ENCODE measurements at regions not wholly inside any gene's neighbourhood (a gene's known extent, or its start where the extent isn't known, plus 50 kb on each side); places are given as distances from the start of the nearest gene placed in this dataset.

GRCh38 chr6:139894271-139894670, 519.8 kb upstream of the CITED2 start:
- Mint-ChIP-seq H3K27me3 (ENCODE audit: low read depth, unreplicated experiment) (no peaks in the 10 kb centered on the region), H3K4me3 (ENCODE audit: unreplicated experiment) (no peak overlapping the region), H3K27ac (ENCODE audit: unreplicated experiment) (no peak overlapping the region), H3K9me3 (ENCODE audit: unreplicated experiment) (no peaks in the 10 kb centered on the region), H3K36me3 (ENCODE audit: low read depth, unreplicated experiment) (no peaks in the 10 kb centered on the region), H3K4me1 (ENCODE audit: low read depth, unreplicated experiment) (peaks cover 7% of the 10 kb centered on the region)
- no peak for FAIRE-seq
- no peak overlapping the region for H3K27ac ChIP-seq (ENCODE audit: low read depth, low read length)
- no peaks in the 10 kb centered on the region for H3K27me3 ChIP-seq (ENCODE audit: insufficient read depth, low read length)
- no peak overlapping the region for H3K4me3 ChIP-seq (ENCODE audit: insufficient read depth, low read depth, low read length)
- no peak overlapping the region for H3K4me2 ChIP-seq (ENCODE audit: low read length)
- no peaks in the 10 kb centered on the region for H4K20me1 ChIP-seq (ENCODE audit: insufficient read depth, low read length)
- H3K36me3 ChIP-seq (ENCODE audit: insufficient read depth, low read length): no peaks in the 10 kb centered on the region
- no peak for DNase-seq (ENCODE audit: low read depth)
- TF ChIP-seq, protein P1, sequence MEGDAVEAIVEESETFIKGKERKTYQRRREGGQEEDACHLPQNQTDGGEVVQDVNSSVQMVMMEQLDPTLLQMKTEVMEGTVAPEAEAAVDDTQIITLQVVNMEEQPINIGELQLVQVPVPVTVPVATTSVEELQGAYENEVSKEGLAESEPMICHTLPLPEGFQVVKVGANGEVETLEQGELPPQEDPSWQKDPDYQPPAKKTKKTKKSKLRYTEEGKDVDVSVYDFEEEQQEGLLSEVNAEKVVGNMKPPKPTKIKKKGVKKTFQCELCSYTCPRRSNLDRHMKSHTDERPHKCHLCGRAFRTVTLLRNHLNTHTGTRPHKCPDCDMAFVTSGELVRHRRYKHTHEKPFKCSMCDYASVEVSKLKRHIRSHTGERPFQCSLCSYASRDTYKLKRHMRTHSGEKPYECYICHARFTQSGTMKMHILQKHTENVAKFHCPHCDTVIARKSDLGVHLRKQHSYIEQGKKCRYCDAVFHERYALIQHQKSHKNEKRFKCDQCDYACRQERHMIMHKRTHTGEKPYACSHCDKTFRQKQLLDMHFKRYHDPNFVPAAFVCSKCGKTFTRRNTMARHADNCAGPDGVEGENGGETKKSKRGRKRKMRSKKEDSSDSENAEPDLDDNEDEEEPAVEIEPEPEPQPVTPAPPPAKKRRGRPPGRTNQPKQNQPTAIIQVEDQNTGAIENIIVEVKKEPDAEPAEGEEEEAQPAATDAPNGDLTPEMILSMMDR (IDR thresholded peaks at IDR 0.05; ENCODE audit: insufficient read depth, low read depth, low read length): no peak
- TF ChIP-seq EZH2 (IDR thresholded peaks at IDR 0.05; ENCODE audit: insufficient read depth, low read length): no peak
- no peaks in the 10 kb centered on the region for H3K79me2 ChIP-seq (ENCODE audit: insufficient read depth, low read length)
- no peaks in the 10 kb centered on the region for H3K4me1 ChIP-seq (ENCODE audit: insufficient read depth, low read length)
- H3K9me3 ChIP-seq (ENCODE audit: insufficient read depth, low read depth, low read length): no peaks in the 10 kb centered on the region
- H2AFZ ChIP-seq (ENCODE audit: low read depth, low read length): no peak overlapping the region
- H3K9ac ChIP-seq (ENCODE audit: low read length): no peak overlapping the region

- Mint-ChIP-seq H3K27ac (ENCODE audit: unreplicated experiment) (no peak overlapping the region), H3K4me3 (ENCODE audit: unreplicated experiment) (no peak overlapping the region), H3K4me1 (ENCODE audit: low read depth, unreplicated experiment) (peaks cover 31% of the 10 kb centered on the region), H3K9me3 (ENCODE audit: unreplicated experiment) (no peaks in the 10 kb centered on the region), H3K27me3 (ENCODE audit: low read depth, unreplicated experiment) (no peaks in the 10 kb centered on the region), H3K36me3 (ENCODE audit: low read depth, unreplicated experiment) (no peaks in the 10 kb centered on the region)
- Histone ChIP-seq H3K27me3 (ENCODE audit: insufficient read depth, low read length) (no peaks in the 10 kb centered on the region), H3K36me3 (ENCODE audit: insufficient read depth, low read length) (no peaks in the 10 kb centered on the region), H3K4me3 (ENCODE audit: insufficient read depth, low read depth, low read length) (no peak overlapping the region), H3K27ac (ENCODE audit: low read depth, low read length) (no peak overlapping the region), H3K79me2 (ENCODE audit: insufficient read depth, low read length) (no peaks in the 10 kb centered on the region), H3K4me2 (ENCODE audit: low read length) (no peak overlapping the region), H3K9me3 (ENCODE audit: insufficient read depth, low read depth, low read length) (no peaks in the 10 kb centered on the region), H4K20me1 (ENCODE audit: insufficient read depth, low read length) (no peaks in the 10 kb centered on the region), H3K9ac (ENCODE audit: low read length) (no peak overlapping the region), H2AFZ (ENCODE audit: low read depth, low read length) (no peak overlapping the region), H3K4me1 (ENCODE audit: insufficient read depth, low read length) (peaks cover 6% of the 10 kb centered on the region)
- FAIRE-seq (peak; percentile 23), DNase-seq (ENCODE audit: low read depth) (peak; percentile 68)
- TF ChIP-seq EZH2 (IDR thresholded peaks at IDR 0.05; ENCODE audit: insufficient read depth, low read length): no peak
- TF ChIP-seq, protein P1 (IDR thresholded peaks at IDR 0.05; ENCODE audit: insufficient read depth, low read depth, low read length): no peak
Measured at GRCh38 chr6:139891471-139891870, 517.0 kb upstream of the CITED2 start.

GRCh38 chr6:139888681-139889122, 514.3 kb upstream of the CITED2 start:
- Histone ChIP-seq H3K9ac (ENCODE audit: low read length) (no peak overlapping the region), H4K20me1 (ENCODE audit: insufficient read depth, low read length) (no peaks in the 10 kb centered on the region), H3K4me2 (ENCODE audit: low read length) (peak overlapping the region; percentile 46), H3K36me3 (ENCODE audit: insufficient read depth, low read length) (no peaks in the 10 kb centered on the region), H2AFZ (ENCODE audit: low read depth, low read length) (peak overlapping the region; percentile 6), H3K4me1 (ENCODE audit: insufficient read depth, low read length) (peaks cover 8% of the 10 kb centered on the region), H3K79me2 (ENCODE audit: insufficient read depth, low read length) (no peaks in the 10 kb centered on the region), H3K4me3 (ENCODE audit: insufficient read depth, low read depth, low read length) (no peak overlapping the region), H3K9me3 (ENCODE audit: insufficient read depth, low read depth, low read length) (no peaks in the 10 kb centered on the region), H3K27me3 (ENCODE audit: insufficient read depth, low read length) (no peaks in the 10 kb centered on the region), H3K27ac (ENCODE audit: low read depth, low read length) (no peak overlapping the region)
- peak overlapping the region; percentile 37 for H3K4me3 Mint-ChIP-seq (ENCODE audit: unreplicated experiment)
- H3K9me3 Mint-ChIP-seq (ENCODE audit: unreplicated experiment): no peaks in the 10 kb centered on the region
- peaks cover 42% of the 10 kb centered on the region for H3K4me1 Mint-ChIP-seq (ENCODE audit: low read depth, unreplicated experiment)
- H3K27me3 Mint-ChIP-seq (ENCODE audit: low read depth, unreplicated experiment): no peaks in the 10 kb centered on the region
- H3K27ac Mint-ChIP-seq (ENCODE audit: unreplicated experiment): peak overlapping the region; percentile 98
- FAIRE-seq (peak; percentile 34), DNase-seq (ENCODE audit: low read depth) (peak; percentile 41)
- TF ChIP-seq, protein P1 (IDR thresholded peaks at IDR 0.05; ENCODE audit: insufficient read depth, low read depth, low read length): no peak
- no peak for TF ChIP-seq EZH2 (IDR thresholded peaks at IDR 0.05; ENCODE audit: insufficient read depth, low read length)
- H3K36me3 Mint-ChIP-seq (ENCODE audit: low read depth, unreplicated experiment): no peaks in the 10 kb centered on the region
